ENCODE measurements at regions not wholly inside any gene's neighbourhood (a gene's known extent, or its start where the extent isn't known, plus 50 kb on each side); places are given as distances from the start of the nearest gene placed in this dataset.

GRCh38 chr6:43869792-43870659 is 100.0 kb downstream of the VEGFA start:
- DNase-seq (ENCODE audit: low read depth in 2 of 2): no peak

GRCh38 chr6:43869079-43869710 is 99.2 kb downstream of the VEGFA start:
- DNase-seq (ENCODE audit: low read depth in 2 of 2): no peak

- DNase-seq (ENCODE audit: low read depth in 2 of 2): no peak
Measured at GRCh38 chr6:43868467-43868866, 98.5 kb downstream of the VEGFA start.

- no peak for DNase-seq (ENCODE audit: low read depth in 2 of 2)
Measured at GRCh38 chr6:43867996-43868395, 98.0 kb downstream of the VEGFA start.

- no peak for DNase-seq (ENCODE audit: low read depth in 2 of 2)
Measured at GRCh38 chr6:43867246-43867645, 97.2 kb downstream of the VEGFA start.

- no peak for DNase-seq (ENCODE audit: low read depth in 2 of 2)
Measured at GRCh38 chr6:43865932-43866645, 96.1 kb downstream of the VEGFA start.

GRCh38 chr6:43865086-43865485 is 95.1 kb downstream of the VEGFA start:
- DNase-seq (ENCODE audit: low read depth in 2 of 2): no peak

- DNase-seq (ENCODE audit: low read depth in 2 of 2): no peak
Measured at GRCh38 chr6:43862925-43863324, 92.9 kb downstream of the VEGFA start.

GRCh38 chr6:43861212-43861894 is 91.3 kb downstream of the VEGFA start:
- no peak for DNase-seq (ENCODE audit: low read depth in 2 of 2)

GRCh38 chr6:43860285-43860684 is 90.3 kb downstream of the VEGFA start:
- DNase-seq (ENCODE audit: low read depth in 2 of 2): no peak

- DNase-seq (ENCODE audit: low read depth in 2 of 2): no peak
Measured at GRCh38 chr6:43859213-43859612, 89.2 kb downstream of the VEGFA start.

- DNase-seq (ENCODE audit: low read depth in 2 of 2): no peak
Measured at GRCh38 chr6:43858161-43859153, 88.4 kb downstream of the VEGFA start.

- DNase-seq (ENCODE audit: low read depth in 2 of 2): no peak
Measured at GRCh38 chr6:43856005-43856765, 86.2 kb downstream of the VEGFA start.

GRCh38 chr6:43855247-43855646 is 85.2 kb downstream of the VEGFA start:
- DNase-seq (ENCODE audit: low read depth in 2 of 2): no peak

GRCh38 chr6:43853066-43853650 is 83.1 kb downstream of the VEGFA start:
- DNase-seq (ENCODE audit: low read depth in 2 of 2): no peak

GRCh38 chr6:43852350-43852864 is 82.4 kb downstream of the VEGFA start:
- no peak for DNase-seq (ENCODE audit: low read depth in 2 of 2)

GRCh38 chr6:43851204-43851865 is 81.3 kb downstream of the VEGFA start:
- no peak for DNase-seq (ENCODE audit: low read depth in 2 of 2)

- DNase-seq (ENCODE audit: low read depth in 2 of 2): no peak
Measured at GRCh38 chr6:43850314-43851203, 80.5 kb downstream of the VEGFA start.
